Ishikawa (cell line): ENCODE measurements at regions not wholly inside any gene's neighbourhood (a gene's known extent, or its start where the extent isn't known, plus 50 kb on each side); places are given as distances from the start of the nearest gene placed in this dataset.

Experiments
- EGR1 ChIP-seq: IDR thresholded peaks from 2 replicates; pipeline ENCODE4 v1.6.1; 2012
- EP300 ChIP-seq: IDR thresholded peaks from 2 replicates; pipeline ENCODE4 v1.6.1; 2012; ENCODE audit warnings: borderline replicate concordance
- RAD21 ChIP-seq: IDR thresholded peaks from 2 replicates; pipeline ENCODE4 v1.6.1; 2012; ENCODE audit warnings: low read depth
- TAF1 ChIP-seq: IDR thresholded peaks from 2 replicates; pipeline ENCODE4 v1.6.1; 2012; ENCODE audit warnings: low read depth, mild to moderate bottlenecking
- YY1 ChIP-seq: IDR thresholded peaks from 2 replicates; pipeline ENCODE4 v1.6.1; 2012; ENCODE audit warnings: low read depth
- TF ChIP-seq, protein P1 (sequence below): IDR thresholded peaks from 2 replicates; pipeline ENCODE4 v1.6.1; 2012
- TF ChIP-seq, protein P2 (sequence below): IDR thresholded peaks from 2 replicates; pipeline ENCODE4 v1.6.1; 2012; ENCODE audit warnings: low read depth, mild to moderate bottlenecking

DNA sequence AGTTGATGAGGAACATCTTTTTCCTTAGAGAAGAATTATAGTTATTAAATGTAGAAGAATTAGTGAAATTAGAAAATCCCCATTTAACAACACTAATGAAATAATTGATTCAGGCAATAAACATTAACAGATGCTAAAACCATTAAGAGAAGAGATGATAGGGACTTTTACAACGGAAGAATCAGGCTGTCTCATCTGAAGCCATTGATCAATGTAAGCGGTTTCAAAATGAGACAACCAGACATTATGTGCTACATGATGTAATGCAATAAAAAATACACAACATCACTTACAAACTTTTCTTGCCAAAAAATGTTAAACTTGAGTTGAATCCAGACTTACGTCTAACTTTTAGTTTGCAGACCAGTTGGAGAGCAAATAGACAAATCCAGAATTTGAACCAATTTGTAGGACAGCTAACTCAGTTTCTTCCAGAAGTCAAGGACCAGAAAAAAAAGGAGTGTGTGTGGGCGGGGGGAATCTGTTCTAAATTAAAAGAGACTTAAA, 165.4 kb upstream of the DPT start:
- no peak for TF ChIP-seq TAF1
- TF ChIP-seq, protein P1, sequence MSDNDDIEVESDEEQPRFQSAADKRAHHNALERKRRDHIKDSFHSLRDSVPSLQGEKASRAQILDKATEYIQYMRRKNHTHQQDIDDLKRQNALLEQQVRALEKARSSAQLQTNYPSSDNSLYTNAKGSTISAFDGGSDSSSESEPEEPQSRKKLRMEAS = no peak
- no peak for TF ChIP-seq EGR1
- TF ChIP-seq, protein P2, sequence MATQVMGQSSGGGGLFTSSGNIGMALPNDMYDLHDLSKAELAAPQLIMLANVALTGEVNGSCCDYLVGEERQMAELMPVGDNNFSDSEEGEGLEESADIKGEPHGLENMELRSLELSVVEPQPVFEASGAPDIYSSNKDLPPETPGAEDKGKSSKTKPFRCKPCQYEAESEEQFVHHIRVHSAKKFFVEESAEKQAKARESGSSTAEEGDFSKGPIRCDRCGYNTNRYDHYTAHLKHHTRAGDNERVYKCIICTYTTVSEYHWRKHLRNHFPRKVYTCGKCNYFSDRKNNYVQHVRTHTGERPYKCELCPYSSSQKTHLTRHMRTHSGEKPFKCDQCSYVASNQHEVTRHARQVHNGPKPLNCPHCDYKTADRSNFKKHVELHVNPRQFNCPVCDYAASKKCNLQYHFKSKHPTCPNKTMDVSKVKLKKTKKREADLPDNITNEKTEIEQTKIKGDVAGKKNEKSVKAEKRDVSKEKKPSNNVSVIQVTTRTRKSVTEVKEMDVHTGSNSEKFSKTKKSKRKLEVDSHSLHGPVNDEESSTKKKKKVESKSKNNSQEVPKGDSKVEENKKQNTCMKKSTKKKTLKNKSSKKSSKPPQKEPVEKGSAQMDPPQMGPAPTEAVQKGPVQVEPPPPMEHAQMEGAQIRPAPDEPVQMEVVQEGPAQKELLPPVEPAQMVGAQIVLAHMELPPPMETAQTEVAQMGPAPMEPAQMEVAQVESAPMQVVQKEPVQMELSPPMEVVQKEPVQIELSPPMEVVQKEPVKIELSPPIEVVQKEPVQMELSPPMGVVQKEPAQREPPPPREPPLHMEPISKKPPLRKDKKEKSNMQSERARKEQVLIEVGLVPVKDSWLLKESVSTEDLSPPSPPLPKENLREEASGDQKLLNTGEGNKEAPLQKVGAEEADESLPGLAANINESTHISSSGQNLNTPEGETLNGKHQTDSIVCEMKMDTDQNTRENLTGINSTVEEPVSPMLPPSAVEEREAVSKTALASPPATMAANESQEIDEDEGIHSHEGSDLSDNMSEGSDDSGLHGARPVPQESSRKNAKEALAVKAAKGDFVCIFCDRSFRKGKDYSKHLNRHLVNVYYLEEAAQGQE = no peak
- no peak for TF ChIP-seq EP300
- TF ChIP-seq RAD21 = no peak
- TF ChIP-seq YY1 = no peak
